Stimulated activated CD8-positive, alpha-beta memory T cell treated with anti-CD3 and anti-CD28 coated beads, Interleukin-7, amount 100 ng/mL, for 1 hour (primary cell): ENCODE measurements at regions not wholly inside any gene's neighbourhood (a gene's known extent, or its start where the extent isn't known, plus 50 kb on each side); places are given as distances from the start of the nearest gene placed in this dataset.

Experiments used
- DNase-seq, 2 donors: peaks; one replicate each; pipeline ENCODE4 v3.0.0-alpha.2; 2020; ENCODE audit warnings: low read depth in 2 of 2

- no peak for DNase-seq
Measured at GRCh38 chr11:112583261-112583893, 322.7 kb upstream of the PLET1 start.

GRCh38 chr11:112584672-112585071, 324.0 kb upstream of the PLET1 start:
- no peak for DNase-seq

- no peak for DNase-seq
Measured at GRCh38 chr11:112587664-112588063, 327.0 kb upstream of the PLET1 start.

GRCh38 chr11:112588252-112588694, 327.6 kb upstream of the PLET1 start:
- no peak for DNase-seq

GRCh38 chr11:112589155-112589554, 328.5 kb upstream of the PLET1 start:
- DNase-seq, result no peak

GRCh38 chr11:112590764-112591163, 330.1 kb upstream of the PLET1 start:
- no peak for DNase-seq

- DNase-seq, result no peak
Measured at GRCh38 chr11:112593440-112593839, 332.8 kb upstream of the PLET1 start.

- DNase-seq, result no peak
Measured at GRCh38 chr11:112596324-112596723, 335.7 kb upstream of the PLET1 start.

- no peak for DNase-seq
Measured at GRCh38 chr11:112597286-112597790, 336.7 kb upstream of the PLET1 start.

- no peak for DNase-seq
Measured at GRCh38 chr11:112599265-112599664, 338.6 kb upstream of the PLET1 start.

GRCh38 chr11:112599856-112600533, 339.3 kb upstream of the PLET1 start:
- no peak for DNase-seq

GRCh38 chr11:112605093-112605666, 344.5 kb upstream of the PLET1 start:
- DNase-seq, result no peak

- no peak for DNase-seq
Measured at GRCh38 chr11:112606656-112607055, 346.0 kb upstream of the PLET1 start.

- DNase-seq, result no peak
Measured at GRCh38 chr11:112608509-112608908, 347.8 kb upstream of the PLET1 start.

- DNase-seq, result no peak
Measured at GRCh38 chr11:112610494-112610893, 349.8 kb upstream of the PLET1 start.

- DNase-seq, result no peak
Measured at GRCh38 chr11:112610996-112611750, 350.0 kb upstream of the NCAM1 start.

- DNase-seq, result no peak
Measured at GRCh38 chr11:112611771-112612170, 349.4 kb upstream of the NCAM1 start.

- no peak for DNase-seq
Measured at GRCh38 chr11:112612250-112612849, 348.9 kb upstream of the NCAM1 start.

GRCh38 chr11:112613051-112613972, 347.9 kb upstream of the NCAM1 start:
- DNase-seq, result no peak

- no peak for DNase-seq
Measured at GRCh38 chr11:112614605-112615004, 346.6 kb upstream of the NCAM1 start.

GRCh38 chr11:112615238-112615637, 346.0 kb upstream of the NCAM1 start:
- DNase-seq, result no peak
